ENCODE measurements at regions not wholly inside any gene's neighbourhood (a gene's known extent, or its start where the extent isn't known, plus 50 kb on each side); places are given as distances from the start of the nearest gene placed in this dataset.

DNA sequence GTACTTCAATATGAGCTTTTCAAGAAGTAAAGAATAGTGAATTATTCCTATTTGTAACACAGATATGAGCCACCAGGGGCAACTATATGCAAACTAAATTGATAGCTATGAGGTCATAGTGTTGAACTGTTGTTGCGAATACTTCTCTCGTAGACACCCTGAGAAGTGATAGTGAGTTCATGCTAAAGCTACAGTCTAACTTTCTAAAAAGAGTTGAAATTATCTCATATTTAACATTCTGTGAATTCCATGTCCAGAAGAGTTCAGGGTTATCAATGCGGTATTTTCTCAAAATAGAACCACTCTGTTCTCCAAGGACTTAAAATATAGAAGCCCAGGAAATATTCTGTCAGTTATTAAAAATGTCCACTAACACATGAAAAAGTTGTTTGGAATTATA is 185.4 kb downstream of the AASDHPPT start:
- TF ChIP-seq, protein P1, sequence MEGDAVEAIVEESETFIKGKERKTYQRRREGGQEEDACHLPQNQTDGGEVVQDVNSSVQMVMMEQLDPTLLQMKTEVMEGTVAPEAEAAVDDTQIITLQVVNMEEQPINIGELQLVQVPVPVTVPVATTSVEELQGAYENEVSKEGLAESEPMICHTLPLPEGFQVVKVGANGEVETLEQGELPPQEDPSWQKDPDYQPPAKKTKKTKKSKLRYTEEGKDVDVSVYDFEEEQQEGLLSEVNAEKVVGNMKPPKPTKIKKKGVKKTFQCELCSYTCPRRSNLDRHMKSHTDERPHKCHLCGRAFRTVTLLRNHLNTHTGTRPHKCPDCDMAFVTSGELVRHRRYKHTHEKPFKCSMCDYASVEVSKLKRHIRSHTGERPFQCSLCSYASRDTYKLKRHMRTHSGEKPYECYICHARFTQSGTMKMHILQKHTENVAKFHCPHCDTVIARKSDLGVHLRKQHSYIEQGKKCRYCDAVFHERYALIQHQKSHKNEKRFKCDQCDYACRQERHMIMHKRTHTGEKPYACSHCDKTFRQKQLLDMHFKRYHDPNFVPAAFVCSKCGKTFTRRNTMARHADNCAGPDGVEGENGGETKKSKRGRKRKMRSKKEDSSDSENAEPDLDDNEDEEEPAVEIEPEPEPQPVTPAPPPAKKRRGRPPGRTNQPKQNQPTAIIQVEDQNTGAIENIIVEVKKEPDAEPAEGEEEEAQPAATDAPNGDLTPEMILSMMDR (IDR thresholded peaks at IDR 0.05) = no peak
- TF ChIP-seq, protein P2, sequence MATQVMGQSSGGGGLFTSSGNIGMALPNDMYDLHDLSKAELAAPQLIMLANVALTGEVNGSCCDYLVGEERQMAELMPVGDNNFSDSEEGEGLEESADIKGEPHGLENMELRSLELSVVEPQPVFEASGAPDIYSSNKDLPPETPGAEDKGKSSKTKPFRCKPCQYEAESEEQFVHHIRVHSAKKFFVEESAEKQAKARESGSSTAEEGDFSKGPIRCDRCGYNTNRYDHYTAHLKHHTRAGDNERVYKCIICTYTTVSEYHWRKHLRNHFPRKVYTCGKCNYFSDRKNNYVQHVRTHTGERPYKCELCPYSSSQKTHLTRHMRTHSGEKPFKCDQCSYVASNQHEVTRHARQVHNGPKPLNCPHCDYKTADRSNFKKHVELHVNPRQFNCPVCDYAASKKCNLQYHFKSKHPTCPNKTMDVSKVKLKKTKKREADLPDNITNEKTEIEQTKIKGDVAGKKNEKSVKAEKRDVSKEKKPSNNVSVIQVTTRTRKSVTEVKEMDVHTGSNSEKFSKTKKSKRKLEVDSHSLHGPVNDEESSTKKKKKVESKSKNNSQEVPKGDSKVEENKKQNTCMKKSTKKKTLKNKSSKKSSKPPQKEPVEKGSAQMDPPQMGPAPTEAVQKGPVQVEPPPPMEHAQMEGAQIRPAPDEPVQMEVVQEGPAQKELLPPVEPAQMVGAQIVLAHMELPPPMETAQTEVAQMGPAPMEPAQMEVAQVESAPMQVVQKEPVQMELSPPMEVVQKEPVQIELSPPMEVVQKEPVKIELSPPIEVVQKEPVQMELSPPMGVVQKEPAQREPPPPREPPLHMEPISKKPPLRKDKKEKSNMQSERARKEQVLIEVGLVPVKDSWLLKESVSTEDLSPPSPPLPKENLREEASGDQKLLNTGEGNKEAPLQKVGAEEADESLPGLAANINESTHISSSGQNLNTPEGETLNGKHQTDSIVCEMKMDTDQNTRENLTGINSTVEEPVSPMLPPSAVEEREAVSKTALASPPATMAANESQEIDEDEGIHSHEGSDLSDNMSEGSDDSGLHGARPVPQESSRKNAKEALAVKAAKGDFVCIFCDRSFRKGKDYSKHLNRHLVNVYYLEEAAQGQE (IDR thresholded peaks at IDR 0.05; ENCODE audit: insufficient read depth in 1 of 2, low read depth in 2 of 2, low read length in 1 of 2) = no peak
